Ecto neural progenitor cell (in vitro differentiated cells): ENCODE measurements at regions not wholly inside any gene's neighbourhood (a gene's known extent, or its start where the extent isn't known, plus 50 kb on each side); places are given as distances from the start of the nearest gene placed in this dataset.

ENCODE experiments used
- DNase-seq: peaks from one replicate; pipeline ENCODE4 v3.0.0-alpha.2; 2018; ENCODE audit warnings: low spot score

- DNase-seq, result no peak
Measured at GRCh38 chr12:92357584-92358261, 212.1 kb upstream of the BTG1 start.

GRCh38 chr12:92356425-92356824 lies 210.8 kb upstream of the BTG1 start:
- no peak for DNase-seq

- no peak for DNase-seq
Measured at GRCh38 chr12:92349635-92350034, 204.0 kb upstream of the BTG1 start.

- DNase-seq, result no peak
Measured at GRCh38 chr12:92342574-92342973, 196.9 kb upstream of the BTG1 start.

- DNase-seq, result no peak
Measured at GRCh38 chr12:92341065-92341668, 195.5 kb upstream of the BTG1 start.

GRCh38 chr12:92340441-92341064 lies 194.9 kb upstream of the BTG1 start:
- DNase-seq, result no peak

- DNase-seq, result no peak
Measured at GRCh38 chr12:92340003-92340402, 194.4 kb upstream of the BTG1 start.

- no peak for DNase-seq
Measured at GRCh38 chr12:92339198-92339821, 193.7 kb upstream of the BTG1 start.

- no peak for DNase-seq
Measured at GRCh38 chr12:92338671-92339070, 193.0 kb upstream of the BTG1 start.

- no peak for DNase-seq
Measured at GRCh38 chr12:92338102-92338501, 192.5 kb upstream of the BTG1 start.

- no peak for DNase-seq
Measured at GRCh38 chr12:92337128-92337527, 191.5 kb upstream of the BTG1 start.

GRCh38 chr12:92336641-92337040 lies 191.0 kb upstream of the BTG1 start:
- no peak for DNase-seq

- DNase-seq, result no peak
Measured at GRCh38 chr12:92335831-92336230, 190.2 kb upstream of the BTG1 start.

GRCh38 chr12:92334552-92334951 lies 188.9 kb upstream of the BTG1 start:
- DNase-seq, result no peak

GRCh38 chr12:92332552-92332951 lies 186.9 kb upstream of the BTG1 start:
- no peak for DNase-seq

GRCh38 chr12:92331383-92331782 lies 185.7 kb upstream of the BTG1 start:
- DNase-seq, result no peak

- DNase-seq, result no peak
Measured at GRCh38 chr12:92330654-92331053, 185.0 kb upstream of the BTG1 start.

GRCh38 chr12:92326877-92327276 lies 181.2 kb upstream of the BTG1 start:
- no peak for DNase-seq

- no peak for DNase-seq
Measured at GRCh38 chr12:92324849-92325500, 179.3 kb upstream of the BTG1 start.

- DNase-seq, result no peak
Measured at GRCh38 chr12:92312463-92312964, 166.9 kb upstream of the BTG1 start.

- no peak for DNase-seq
Measured at GRCh38 chr12:92304371-92305055, 158.9 kb upstream of the BTG1 start.
